Kidney glomerular epithelial cell (primary cell): ENCODE measurements at regions not wholly inside any gene's neighbourhood (a gene's known extent, or its start where the extent isn't known, plus 50 kb on each side); places are given as distances from the start of the nearest gene placed in this dataset.

Source experiments
- DNase-seq: peaks from one replicate; lab custom pipeline; 2025; lab: John Stamatoyannopoulos, UW

GRCh38 chr6:23420659-23421350, 705.2 kb upstream of the NRSN1 start:
- no peak for DNase-seq

- no peak for DNase-seq
Measured at GRCh38 chr6:23424584-23424983, 701.4 kb upstream of the NRSN1 start.

- DNase-seq = no peak
Measured at GRCh38 chr6:23435126-23435525, 690.9 kb upstream of the NRSN1 start.

GRCh38 chr6:23435798-23436197, 690.2 kb upstream of the NRSN1 start:
- no peak for DNase-seq

- DNase-seq = no peak
Measured at GRCh38 chr6:23441808-23442461, 684.1 kb upstream of the NRSN1 start.

- DNase-seq = no peak
Measured at GRCh38 chr6:23445157-23445710, 680.8 kb upstream of the NRSN1 start.

GRCh38 chr6:23446469-23446967, 679.5 kb upstream of the NRSN1 start:
- DNase-seq = peak; percentile 43

GRCh38 chr6:23447731-23448130, 678.3 kb upstream of the NRSN1 start:
- DNase-seq = no peak

GRCh38 chr6:23448281-23448680, 677.7 kb upstream of the NRSN1 start:
- no peak for DNase-seq

GRCh38 chr6:23454080-23454976, 671.7 kb upstream of the NRSN1 start:
- DNase-seq = peak; percentile 43

- no peak for DNase-seq
Measured at GRCh38 chr6:23455754-23456153, 670.3 kb upstream of the NRSN1 start.

- no peak for DNase-seq
Measured at GRCh38 chr6:23456396-23456795, 669.6 kb upstream of the NRSN1 start.

- no peak for DNase-seq
Measured at GRCh38 chr6:23457321-23457720, 668.7 kb upstream of the NRSN1 start.

- DNase-seq = no peak
Measured at GRCh38 chr6:23465912-23466311, 660.1 kb upstream of the NRSN1 start.

- no peak for DNase-seq
Measured at GRCh38 chr6:23477586-23477985, 648.4 kb upstream of the NRSN1 start.

GRCh38 chr6:23478312-23478711, 647.7 kb upstream of the NRSN1 start:
- no peak for DNase-seq

- no peak for DNase-seq
Measured at GRCh38 chr6:23483896-23484295, 642.1 kb upstream of the NRSN1 start.

- no peak for DNase-seq
Measured at GRCh38 chr6:23494367-23494766, 631.6 kb upstream of the NRSN1 start.

GRCh38 chr6:23498013-23498412, 628.0 kb upstream of the NRSN1 start:
- no peak for DNase-seq

- no peak for DNase-seq
Measured at GRCh38 chr6:23499549-23499948, 626.5 kb upstream of the NRSN1 start.

GRCh38 chr6:23503173-23503572, 622.8 kb upstream of the NRSN1 start:
- no peak for DNase-seq

GRCh38 chr6:23505026-23505425, 621.0 kb upstream of the NRSN1 start:
- DNase-seq = no peak
